GM10248 (cell line): ENCODE measurements at regions not wholly inside any gene's neighbourhood (a gene's known extent, or its start where the extent isn't known, plus 50 kb on each side); places are given as distances from the start of the nearest gene placed in this dataset.

Experiments
- CTCF ChIA-PET: fragments of 300-600 bp; sonication (Branson Sonifier 250); formaldehyde crosslinking; extraction: SDS; loops from one replicate; lab custom pipeline; 2021; ENCODE audit warnings: antibody characterized with exemption; lab: Yijun Ruan, JAX
- POLR2A ChIA-PET: fragments of 350-650 bp; sonication (Branson Sonifier 250); formaldehyde crosslinking; extraction: SDS; loops from one replicate; lab custom pipeline; 2020; ENCODE audit warnings: antibody characterized with exemption; lab: Yijun Ruan, JAX
- DNase-seq: peaks from one replicate; pipeline ENCODE4 v3.0.0; 2012; ENCODE audit errors: extremely low spot score
- TF ChIP-seq, protein P1 (sequence below): IDR thresholded peaks from 2 replicates; pipeline ENCODE4 v1.5.1; 2012; ENCODE audit warnings: mild to moderate bottlenecking, low read depth; ENCODE audit errors: extremely low read depth, missing control alignments, control extremely low read depth

DNA sequence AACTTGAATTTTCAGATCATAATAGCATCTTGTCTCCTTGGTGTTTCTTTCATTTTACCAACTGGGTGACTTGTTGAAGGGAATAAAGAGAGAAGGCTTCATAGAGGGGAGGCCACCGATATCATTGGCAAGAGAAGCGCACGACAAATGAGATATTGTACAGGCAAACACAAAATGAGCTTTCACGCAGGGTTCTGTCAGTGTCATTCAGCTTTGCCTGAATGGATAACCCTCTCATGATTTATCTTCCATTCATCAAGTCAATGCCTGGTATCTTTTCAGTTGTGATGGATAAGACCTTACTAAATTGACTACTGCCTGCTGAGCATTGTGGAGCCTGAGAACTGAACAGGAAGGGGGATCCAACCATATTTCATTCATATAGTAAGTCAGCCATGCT, 188.6 kb upstream of the EPHA3 start:
- CTCF ChIA-PET = interaction anchor here (1.2 kb wide), 1 partner anchor 24 kb away, joined by 3 read pairs; no protein-coding TSS in a partner anchor
- TF ChIP-seq, protein P1, sequence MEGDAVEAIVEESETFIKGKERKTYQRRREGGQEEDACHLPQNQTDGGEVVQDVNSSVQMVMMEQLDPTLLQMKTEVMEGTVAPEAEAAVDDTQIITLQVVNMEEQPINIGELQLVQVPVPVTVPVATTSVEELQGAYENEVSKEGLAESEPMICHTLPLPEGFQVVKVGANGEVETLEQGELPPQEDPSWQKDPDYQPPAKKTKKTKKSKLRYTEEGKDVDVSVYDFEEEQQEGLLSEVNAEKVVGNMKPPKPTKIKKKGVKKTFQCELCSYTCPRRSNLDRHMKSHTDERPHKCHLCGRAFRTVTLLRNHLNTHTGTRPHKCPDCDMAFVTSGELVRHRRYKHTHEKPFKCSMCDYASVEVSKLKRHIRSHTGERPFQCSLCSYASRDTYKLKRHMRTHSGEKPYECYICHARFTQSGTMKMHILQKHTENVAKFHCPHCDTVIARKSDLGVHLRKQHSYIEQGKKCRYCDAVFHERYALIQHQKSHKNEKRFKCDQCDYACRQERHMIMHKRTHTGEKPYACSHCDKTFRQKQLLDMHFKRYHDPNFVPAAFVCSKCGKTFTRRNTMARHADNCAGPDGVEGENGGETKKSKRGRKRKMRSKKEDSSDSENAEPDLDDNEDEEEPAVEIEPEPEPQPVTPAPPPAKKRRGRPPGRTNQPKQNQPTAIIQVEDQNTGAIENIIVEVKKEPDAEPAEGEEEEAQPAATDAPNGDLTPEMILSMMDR = no peak
- POLR2A ChIA-PET = no interaction called here
- no peak for DNase-seq

DNA sequence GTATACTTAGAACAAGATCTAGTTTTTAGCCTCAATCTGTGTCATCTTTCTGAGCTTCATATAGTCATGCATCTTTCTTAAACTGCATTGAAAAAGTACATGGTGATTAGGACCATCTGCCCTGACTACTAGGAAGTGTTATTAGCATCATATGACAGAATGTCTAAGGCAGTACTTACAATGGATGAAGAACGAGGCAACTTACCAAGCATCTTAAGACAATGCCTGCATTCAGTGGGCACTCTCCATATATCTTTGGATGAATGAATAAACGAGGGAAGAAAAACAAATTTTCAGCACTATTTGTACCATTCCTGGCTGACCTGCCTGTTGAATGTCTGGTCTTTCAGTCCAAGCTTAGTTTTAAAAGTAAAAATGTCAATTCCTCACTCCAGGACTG, 185.4 kb upstream of the EPHA3 start:
- POLR2A ChIA-PET = no interaction called here
- CTCF ChIA-PET = interaction anchor here (1.1 kb wide), 1 partner anchor 14 kb away, joined by 4 read pairs; no protein-coding TSS in a partner anchor
- no peak for DNase-seq
- TF ChIP-seq, protein P1 = no peak

DNA sequence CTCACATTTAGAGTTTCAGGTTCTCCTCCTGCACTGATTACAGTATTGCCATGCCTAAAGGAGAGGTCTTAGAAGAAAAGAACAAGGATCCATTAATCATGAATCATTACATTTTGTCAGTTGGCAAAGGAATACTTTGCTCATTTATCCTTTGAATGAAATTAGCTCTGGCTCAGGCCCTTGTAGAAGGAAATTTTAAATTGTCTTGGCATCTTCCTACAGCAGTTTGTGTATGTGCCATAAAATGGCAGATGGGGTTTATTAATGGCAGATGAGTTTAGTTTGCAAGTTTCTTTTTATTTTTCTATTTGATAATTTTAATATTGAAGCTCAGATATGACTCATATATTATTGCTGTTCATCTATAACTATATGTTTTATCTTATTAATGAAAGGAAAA, 181.2 kb upstream of the EPHA3 start:
- no peak for DNase-seq
- TF ChIP-seq, protein P1 = no peak
- ChIA-PET POLR2A (no interaction called here), CTCF (interaction anchor here (1.1 kb wide), 1 partner anchor 36 kb away, joined by 3 read pairs; no protein-coding TSS in a partner anchor)

DNA sequence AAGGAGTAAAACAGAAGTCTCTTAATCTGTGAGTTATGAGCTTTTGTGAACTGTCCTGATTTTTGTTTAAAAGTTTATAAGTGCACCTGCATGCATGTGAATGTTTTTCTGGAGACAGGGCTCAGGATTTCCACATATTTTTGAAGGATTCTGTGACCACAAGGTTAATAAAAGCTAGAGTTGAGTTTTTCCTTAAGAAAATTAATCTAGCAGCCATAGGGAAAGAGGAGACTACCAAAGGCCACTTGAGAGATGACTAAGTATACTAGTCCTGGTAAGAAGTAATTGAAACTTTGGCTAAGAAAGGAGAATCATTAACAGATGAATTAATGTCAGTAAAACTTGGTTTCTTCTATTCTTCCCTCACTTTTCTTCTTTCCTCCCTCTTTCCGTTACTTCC, 176.8 kb upstream of the EPHA3 start:
- CTCF ChIA-PET = no interaction called here

DNA sequence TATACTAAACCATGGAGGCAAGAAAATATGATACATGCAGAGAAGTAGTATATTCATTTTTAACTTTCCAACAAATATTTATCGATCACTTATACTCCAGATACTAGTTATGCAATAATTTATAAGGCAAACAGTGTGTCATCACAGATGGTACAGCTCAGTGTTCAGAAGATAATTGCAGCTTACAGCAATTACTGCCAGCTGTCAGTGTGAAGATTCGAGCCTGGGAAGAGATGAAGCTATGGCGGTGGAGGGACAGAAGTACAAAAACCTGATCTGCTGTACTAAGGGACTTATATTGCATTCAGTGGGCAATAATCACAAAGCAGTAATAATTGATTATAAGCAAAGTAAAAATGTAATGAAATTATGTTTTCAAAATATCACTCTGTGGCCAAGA, 170.6 kb upstream of the EPHA3 start:
- TF ChIP-seq, protein P1 = no peak
- no peak for DNase-seq
- CTCF ChIA-PET = interaction anchor here (1.1 kb wide), 1 partner anchor 13 kb away, joined by 4 read pairs; no protein-coding TSS in a partner anchor
- POLR2A ChIA-PET = no interaction called here

More for the DNA sequence above, 176.8 kb upstream of the EPHA3 start:
- no peak for DNase-seq
- POLR2A ChIA-PET = no interaction called here
- TF ChIP-seq, protein P1 = no peak

DNA sequence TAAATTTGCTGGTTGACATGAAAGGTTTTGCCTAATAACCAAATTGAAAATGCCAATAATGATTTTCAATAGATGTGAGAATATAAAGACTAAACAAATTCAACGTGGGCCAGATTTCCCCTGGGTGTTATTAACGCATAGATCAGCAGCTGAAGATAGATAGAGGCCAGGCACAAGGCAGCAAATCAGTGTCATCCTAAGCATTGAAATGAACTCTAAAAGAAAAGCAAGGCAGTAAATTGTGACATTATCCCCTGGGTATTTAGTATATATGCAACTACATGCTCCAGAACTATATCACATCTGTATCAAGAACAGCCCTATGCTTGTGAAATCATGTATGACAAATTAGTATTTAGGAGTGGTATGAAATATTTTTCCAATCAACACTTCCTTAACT, 167.1 kb upstream of the EPHA3 start:
- ChIA-PET CTCF (no interaction called here), POLR2A (no interaction called here)
- TF ChIP-seq, protein P1 = no peak
- no peak for DNase-seq
